ENCODE measurements at regions not wholly inside any gene's neighbourhood (a gene's known extent, or its start where the extent isn't known, plus 50 kb on each side); places are given as distances from the start of the nearest gene placed in this dataset.

GRCh38 chr14:97731800-97732199, 934.6 kb downstream of the VRK1 start:
- H3K27me3 ChIP-seq (ENCODE audit: control insufficient read depth in 1 of 2, insufficient read depth in 2 of 2, low read length in 2 of 2), result no peaks in the 10 kb centered on the region
- H3K27ac ChIP-seq (ENCODE audit: extremely low read length, insufficient read depth, low read length), result no peak overlapping the region
- H3K4me2 ChIP-seq (ENCODE audit: low read depth, low read length), result no peak overlapping the region
- ChIA-PET POLR2A (no interaction called here), CTCF (ENCODE audit: low intra/inter-chr PET ratio, low total read pairs) (no interaction called here)
- H3K4me1 ChIP-seq (ENCODE audit: insufficient read depth, low read length), result no peaks in the 10 kb centered on the region
- in situ Hi-C loops (cut with HindIII; ENCODE audit: extremely low pct_ligation_motif_present, low pct_unique_long_range_greater_than_20kb), result no loop called here
- H3K79me2 ChIP-seq (ENCODE audit: insufficient read depth, low read length), result no peaks in the 10 kb centered on the region
- H3K9me3 ChIP-seq (ENCODE audit: low read length), result peaks cover 67% of the 10 kb centered on the region
- FAIRE-seq, result no peak
- no peaks in the 10 kb centered on the region for H3K36me3 ChIP-seq (replicated peaks in 1 of 2; ENCODE audit: control insufficient read depth in 1 of 2, insufficient read depth in 2 of 2, low read length in 2 of 2)
- no peak overlapping the region for H2AFZ ChIP-seq (ENCODE audit: low read length)
- H4K20me1 ChIP-seq (ENCODE audit: insufficient read depth, low read length), result no peaks in the 10 kb centered on the region
- no peak overlapping the region for H3K4me3 ChIP-seq (replicated peaks in 1 of 3; ENCODE audit: insufficient read depth in 1 of 3, low read depth in 2 of 3, low read length in 3 of 3)
- no peak overlapping the region for H3K9ac ChIP-seq (ENCODE audit: insufficient read depth, low read depth, low read length)
- DNase-seq (ENCODE audit: low spot score), result no peak
- intact Hi-C loops (cut with micrococcal nuclease; ENCODE audit: unreplicated experiment), result no loop called here
- ATAC-seq, result no peak
- BruUV-seq (replicated peaks), result no TSS peak
- WGBS (ENCODE audit: low lambda C conversion rate), result 38% methylated on average over 2 of the region's 2 CpGs
- TF ChIP-seq POLR2AphosphoS2 (IDR thresholded peaks at IDR 0.05; ENCODE audit: low read depth, low read length) (no peak), ZNF720 (CRISPR knock-in tag; IDR thresholded peaks at IDR 0.05) (no peak), SMARCC2 (IDR thresholded peaks at IDR 0.05) (no peak), EED (CRISPR knock-in tag; IDR thresholded peaks at IDR 0.05) (no peak), TBX3 (IDR thresholded peaks at IDR 0.05; ENCODE audit: borderline replicate concordance) (no peak), SNAPC2 (CRISPR knock-in tag; IDR thresholded peaks at IDR 0.05) (no peak)

DNA sequence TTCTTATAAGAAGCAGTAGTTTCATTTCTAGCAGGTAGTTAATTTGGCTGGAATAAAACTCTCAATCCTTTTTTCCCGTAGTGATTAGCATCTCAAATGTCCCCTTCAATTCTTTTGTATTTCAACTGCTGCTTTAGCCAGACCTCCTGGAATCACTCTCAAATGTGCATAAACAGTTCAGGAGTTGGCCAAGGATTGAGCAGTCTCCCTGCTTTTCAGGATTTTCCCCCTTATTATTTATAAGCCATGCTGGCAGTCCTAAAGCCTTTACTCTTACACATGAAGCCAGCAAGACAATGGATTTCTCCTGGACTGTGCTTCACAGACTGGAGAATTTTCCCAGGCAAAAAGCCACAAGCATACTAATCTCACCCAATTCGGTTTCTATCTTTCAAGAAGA, 950.1 kb downstream of the VRK1 start:
- Histone ChIP-seq H3K27ac (ENCODE audit: extremely low read length, insufficient read depth, low read length) (no peak overlapping the region), H3K4me2 (ENCODE audit: low read depth, low read length) (no peak overlapping the region), H3K9ac (ENCODE audit: insufficient read depth, low read depth, low read length) (no peak overlapping the region), H3K27me3 (ENCODE audit: control insufficient read depth in 1 of 2, insufficient read depth in 2 of 2, low read length in 2 of 2) (no peaks in the 10 kb centered on the region), H4K20me1 (ENCODE audit: insufficient read depth, low read length) (no peaks in the 10 kb centered on the region), H3K4me3 (replicated peaks in 1 of 3; ENCODE audit: insufficient read depth in 1 of 3, low read depth in 2 of 3, low read length in 3 of 3) (no peak overlapping the region), H3K79me2 (ENCODE audit: insufficient read depth, low read length) (no peaks in the 10 kb centered on the region), H2AFZ (ENCODE audit: low read length) (no peak overlapping the region), H3K9me3 (ENCODE audit: low read length) (peaks cover 74% of the 10 kb centered on the region), H3K36me3 (replicated peaks in 1 of 2; ENCODE audit: control insufficient read depth in 1 of 2, insufficient read depth in 2 of 2, low read length in 2 of 2) (no peaks in the 10 kb centered on the region), H3K4me1 (ENCODE audit: insufficient read depth, low read length) (no peaks in the 10 kb centered on the region)
- in situ Hi-C loops (cut with HindIII; ENCODE audit: extremely low pct_ligation_motif_present, low pct_unique_long_range_greater_than_20kb), result no loop called here
- no TSS peak for BruUV-seq (replicated peaks)
- DNase-seq (ENCODE audit: low spot score), result no peak
- no peak for ATAC-seq
- FAIRE-seq, result no peak
- intact Hi-C loops (cut with micrococcal nuclease; ENCODE audit: unreplicated experiment), result no loop called here
- WGBS (ENCODE audit: low lambda C conversion rate), result 0% methylated on average over 2 of the region's 2 CpGs
- ChIA-PET POLR2A (no interaction called here), CTCF (ENCODE audit: low intra/inter-chr PET ratio, low total read pairs) (no interaction called here)
- TF ChIP-seq REPIN1 (CRISPR knock-in tag; IDR thresholded peaks at IDR 0.05; ENCODE audit: borderline replicate concordance, low read depth) (no peak), ZNF607 (CRISPR knock-in tag; IDR thresholded peaks at IDR 0.05; ENCODE audit: borderline replicate concordance) (no peak), TBX3 (IDR thresholded peaks at IDR 0.05; ENCODE audit: borderline replicate concordance) (no peak), HOXA5 (CRISPR knock-in tag; IDR thresholded peaks at IDR 0.05) (no peak), ZKSCAN8 (CRISPR knock-in tag; IDR thresholded peaks at IDR 0.05; ENCODE audit: borderline replicate concordance) (no peak), JUNB (CRISPR knock-in tag; IDR thresholded peaks at IDR 0.05; ENCODE audit: borderline replicate concordance) (no peak), NFKB2 (CRISPR knock-in tag; IDR thresholded peaks at IDR 0.05; ENCODE audit: borderline replicate concordance) (no peak), MAZ (IDR thresholded peaks at IDR 0.05; ENCODE audit: borderline replicate concordance, low read depth, low read length) (no peak), MAZ (CRISPR knock-in tag; IDR thresholded peaks at IDR 0.05; ENCODE audit: low read depth) (no peak), JARID2 (CRISPR knock-in tag; IDR thresholded peaks at IDR 0.05; ENCODE audit: insufficient replicate concordance) (no peak), IKZF4 (CRISPR knock-in tag; IDR thresholded peaks at IDR 0.05; ENCODE audit: borderline replicate concordance, low read depth, not compliant biosample characterization) (no peak), ZMYM2 (CRISPR knock-in tag; IDR thresholded peaks at IDR 0.05) (no peak)
- TF ChIP-seq, protein P1, sequence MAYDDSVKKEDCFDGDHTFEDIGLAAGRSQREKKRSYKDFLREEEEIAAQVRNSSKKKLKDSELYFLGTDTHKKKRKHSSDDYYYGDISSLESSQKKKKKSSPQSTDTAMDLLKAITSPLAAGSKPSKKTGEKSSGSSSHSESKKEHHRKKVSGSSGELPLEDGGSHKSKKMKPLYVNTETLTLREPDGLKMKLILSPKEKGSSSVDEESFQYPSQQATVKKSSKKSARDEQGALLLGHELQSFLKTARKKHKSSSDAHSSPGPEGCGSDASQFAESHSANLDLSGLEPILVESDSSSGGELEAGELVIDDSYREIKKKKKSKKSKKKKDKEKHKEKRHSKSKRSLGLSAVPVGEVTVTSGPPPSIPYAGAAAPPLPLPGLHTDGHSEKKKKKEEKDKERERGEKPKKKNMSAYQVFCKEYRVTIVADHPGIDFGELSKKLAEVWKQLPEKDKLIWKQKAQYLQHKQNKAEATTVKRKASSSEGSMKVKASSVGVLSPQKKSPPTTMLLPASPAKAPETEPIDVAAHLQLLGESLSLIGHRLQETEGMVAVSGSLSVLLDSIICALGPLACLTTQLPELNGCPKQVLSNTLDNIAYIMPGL (CRISPR knock-in tag; IDR thresholded peaks at IDR 0.05; ENCODE audit: borderline replicate concordance in 1 of 2, low read depth in 1 of 2), result no peak

All from HepG2 (cell line).